ENCODE measurements at regions not wholly inside any gene's neighbourhood (a gene's known extent, or its start where the extent isn't known, plus 50 kb on each side); places are given as distances from the start of the nearest gene placed in this dataset.

GRCh38 chr6:79410806-79411205, 126.4 kb downstream of the LCA5 start:
- no peak for TF ChIP-seq CTCF (conservative IDR thresholded peaks at IDR 0.05; ENCODE audit: low read depth, low read length)
- TF ChIP-seq EZH2 (IDR thresholded peaks at IDR 0.05; ENCODE audit: borderline replicate concordance, low read depth, low read length, poor library complexity, severe bottlenecking), result no peak

All from A673 (cell line).